WI38 (cell line): ENCODE measurements at regions not wholly inside any gene's neighbourhood (a gene's known extent, or its start where the extent isn't known, plus 50 kb on each side); places are given as distances from the start of the nearest gene placed in this dataset.
"Not testable (repeated sequence)": the region's sequence is repeated elsewhere in the genome, so short reads cannot be mapped to it uniquely, and the experiment has no call there.

Source experiments
- H3K4me3 ChIP-seq: 2 replicates; pipeline ENCODE4 v1.5.1; 2011; ENCODE audit warnings: low read depth, mild to moderate bottlenecking, control low read depth, low read length
- TF ChIP-seq, protein P1 (sequence below): IDR thresholded peaks from 2 replicates; pipeline ENCODE4 v1.5.1; 2012; ENCODE audit warnings: low read depth, mild to moderate bottlenecking, control low read depth, low read length

DNA sequence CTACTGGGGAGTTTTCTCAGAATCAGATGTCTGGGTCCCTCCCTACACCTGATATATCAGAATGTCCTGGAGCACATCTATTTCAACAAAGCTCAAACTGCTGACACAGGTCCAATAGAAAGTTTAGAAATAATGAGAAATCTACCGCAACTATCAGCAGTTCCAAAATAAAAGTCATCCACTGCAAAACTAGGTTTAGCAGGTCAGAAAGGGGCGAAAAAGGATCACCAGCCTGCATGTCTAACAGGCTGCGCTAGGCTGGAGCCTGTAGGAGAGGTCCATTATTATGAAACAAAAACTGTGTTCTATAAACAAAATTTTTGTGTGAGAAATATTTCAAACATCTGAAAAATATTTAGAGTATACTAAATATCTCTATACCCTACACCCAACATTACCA lies 84.1 kb upstream of the RNF38 start:
- TF ChIP-seq, protein P1, sequence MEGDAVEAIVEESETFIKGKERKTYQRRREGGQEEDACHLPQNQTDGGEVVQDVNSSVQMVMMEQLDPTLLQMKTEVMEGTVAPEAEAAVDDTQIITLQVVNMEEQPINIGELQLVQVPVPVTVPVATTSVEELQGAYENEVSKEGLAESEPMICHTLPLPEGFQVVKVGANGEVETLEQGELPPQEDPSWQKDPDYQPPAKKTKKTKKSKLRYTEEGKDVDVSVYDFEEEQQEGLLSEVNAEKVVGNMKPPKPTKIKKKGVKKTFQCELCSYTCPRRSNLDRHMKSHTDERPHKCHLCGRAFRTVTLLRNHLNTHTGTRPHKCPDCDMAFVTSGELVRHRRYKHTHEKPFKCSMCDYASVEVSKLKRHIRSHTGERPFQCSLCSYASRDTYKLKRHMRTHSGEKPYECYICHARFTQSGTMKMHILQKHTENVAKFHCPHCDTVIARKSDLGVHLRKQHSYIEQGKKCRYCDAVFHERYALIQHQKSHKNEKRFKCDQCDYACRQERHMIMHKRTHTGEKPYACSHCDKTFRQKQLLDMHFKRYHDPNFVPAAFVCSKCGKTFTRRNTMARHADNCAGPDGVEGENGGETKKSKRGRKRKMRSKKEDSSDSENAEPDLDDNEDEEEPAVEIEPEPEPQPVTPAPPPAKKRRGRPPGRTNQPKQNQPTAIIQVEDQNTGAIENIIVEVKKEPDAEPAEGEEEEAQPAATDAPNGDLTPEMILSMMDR = no peak
- H3K4me3 ChIP-seq = no peak overlapping the region

DNA sequence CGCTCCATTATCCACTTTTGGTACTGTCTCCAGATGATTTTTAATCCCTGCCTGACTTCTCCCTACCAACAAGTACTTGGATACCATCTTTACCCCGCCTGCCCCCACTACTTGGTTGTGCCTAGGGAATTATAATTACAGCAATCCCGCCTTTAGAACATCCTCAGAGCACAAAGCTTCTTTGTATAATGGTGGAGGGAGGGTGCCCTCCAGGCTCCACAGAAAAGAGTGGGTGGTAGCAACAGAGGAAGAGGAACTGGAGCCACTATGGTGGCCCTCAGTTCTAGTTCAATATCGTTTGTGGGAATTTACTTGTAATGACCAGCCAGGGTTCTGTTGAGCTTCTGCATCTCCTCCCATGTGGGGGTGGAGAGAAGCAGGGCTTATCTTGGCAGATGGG lies 79.0 kb upstream of the RNF38 start:
- TF ChIP-seq, protein P1 = no peak
- no peak overlapping the region for H3K4me3 ChIP-seq

DNA sequence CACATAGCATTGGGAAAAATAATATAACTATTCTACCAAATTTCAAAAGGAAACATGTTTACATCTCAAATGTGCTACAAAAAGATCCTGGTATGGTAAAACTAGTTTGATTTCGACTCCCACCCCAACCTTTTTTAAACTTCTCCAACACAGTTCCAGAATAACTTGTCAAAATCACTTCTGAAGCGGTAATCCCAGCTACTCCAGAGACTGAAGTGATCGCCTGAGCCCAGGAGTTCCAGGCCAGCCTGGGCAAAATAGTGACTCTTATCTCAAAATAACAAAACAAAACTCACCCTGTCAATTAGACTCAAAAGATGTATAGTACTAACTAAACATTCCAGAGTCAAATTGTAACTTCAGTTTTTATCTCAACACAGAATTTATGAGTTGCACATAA lies 71.3 kb upstream of the RNF38 start:
- TF ChIP-seq, protein P1 = no peak
- H3K4me3 ChIP-seq = peak overlapping the region; percentile 55; the same call in 1 of the 2 replicates

DNA sequence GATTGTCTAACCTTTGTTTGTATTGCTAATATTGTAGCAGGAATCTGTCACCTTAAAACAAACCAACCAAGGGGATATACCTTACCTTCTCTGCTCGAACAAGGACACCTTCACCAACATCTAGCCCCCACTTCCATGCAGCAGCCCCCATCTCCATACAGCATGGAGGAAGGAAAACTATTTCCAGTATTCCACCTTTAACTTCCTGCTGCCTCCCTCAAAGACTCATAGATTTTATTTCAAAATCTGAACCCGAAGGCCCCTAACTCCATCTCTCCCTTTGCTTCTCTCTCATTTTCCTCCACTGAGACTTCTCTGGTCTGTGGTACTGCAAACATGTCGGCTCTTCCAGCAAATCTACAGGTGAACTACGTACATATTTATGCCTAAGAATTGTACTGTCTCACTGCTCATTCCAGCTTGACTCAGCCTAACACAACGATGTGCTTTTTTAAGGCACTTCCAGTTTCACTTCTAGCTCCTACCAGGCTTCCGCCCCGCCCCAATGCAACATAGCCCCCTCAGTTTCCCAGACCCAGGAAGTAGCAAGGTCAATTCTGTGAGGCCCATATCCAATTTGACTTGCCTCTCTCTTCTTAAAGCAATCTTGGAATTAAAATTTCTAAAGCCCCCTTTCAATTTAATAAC lies 70.7 kb upstream of the RNF38 start:
- H3K4me3 ChIP-seq = peak overlapping the region; percentile 55
- TF ChIP-seq, protein P1 = no peak

DNA sequence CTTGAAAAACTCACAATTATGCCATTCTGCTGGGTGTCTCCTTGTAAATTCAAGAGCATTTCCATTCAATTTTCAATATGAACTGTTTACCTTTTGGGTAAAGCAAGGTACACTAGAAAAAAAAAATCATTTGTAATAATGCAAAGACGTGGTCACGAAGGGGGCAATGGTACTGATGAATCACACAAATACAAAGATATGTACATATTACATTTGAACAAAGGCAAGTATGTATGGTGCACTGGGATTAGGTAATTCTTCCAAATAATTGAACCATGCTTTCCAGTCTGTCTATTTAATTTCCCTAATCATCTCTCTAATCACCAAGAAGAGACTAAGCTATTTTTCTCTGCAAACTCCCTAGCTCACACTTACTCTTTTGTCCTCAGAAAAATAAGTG lies 63.4 kb upstream of the RNF38 start:
- TF ChIP-seq, protein P1 = no peak
- no peak overlapping the region for H3K4me3 ChIP-seq

DNA sequence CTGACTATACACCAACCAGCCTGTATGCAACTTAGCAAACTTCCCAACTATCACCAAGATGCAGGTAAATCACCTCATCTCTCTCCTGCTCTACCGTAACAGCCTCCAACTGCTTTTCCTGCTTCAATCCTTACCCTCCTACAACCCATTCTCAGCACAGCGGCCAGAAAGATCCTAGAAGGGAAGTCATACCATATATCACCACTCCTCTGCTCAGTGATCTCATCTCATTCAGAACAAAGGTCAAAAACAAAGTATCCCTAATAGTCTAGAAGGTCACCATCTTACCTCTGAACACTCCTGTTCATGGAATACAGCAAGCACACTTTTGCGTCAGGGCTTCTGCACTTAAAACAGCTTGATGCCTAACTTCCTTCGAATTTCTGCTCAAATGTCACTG lies 62.2 kb upstream of the RNF38 start:
- TF ChIP-seq, protein P1 = no peak
- no peak overlapping the region for H3K4me3 ChIP-seq

DNA sequence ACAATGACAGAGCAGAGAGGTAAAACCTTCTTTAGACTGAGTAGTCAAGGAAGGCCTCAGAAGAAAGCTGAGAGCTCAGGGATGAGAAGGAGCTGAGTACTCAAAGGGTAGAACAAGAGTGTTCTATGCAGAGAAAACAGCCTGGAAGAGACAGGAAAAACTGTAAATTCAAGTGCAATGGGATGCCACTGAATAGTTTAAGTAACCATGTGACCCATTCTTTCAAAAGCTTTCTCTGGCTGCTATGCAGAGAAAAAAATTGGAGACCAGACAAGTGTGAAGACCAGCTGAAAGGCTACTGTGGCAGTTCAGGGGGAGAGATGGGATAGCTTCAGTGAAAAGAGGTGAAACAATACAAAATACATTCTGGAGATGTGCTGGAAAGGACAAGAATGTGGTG lies 61.3 kb upstream of the RNF38 start:
- no peak overlapping the region for H3K4me3 ChIP-seq
- TF ChIP-seq, protein P1 = no peak

DNA sequence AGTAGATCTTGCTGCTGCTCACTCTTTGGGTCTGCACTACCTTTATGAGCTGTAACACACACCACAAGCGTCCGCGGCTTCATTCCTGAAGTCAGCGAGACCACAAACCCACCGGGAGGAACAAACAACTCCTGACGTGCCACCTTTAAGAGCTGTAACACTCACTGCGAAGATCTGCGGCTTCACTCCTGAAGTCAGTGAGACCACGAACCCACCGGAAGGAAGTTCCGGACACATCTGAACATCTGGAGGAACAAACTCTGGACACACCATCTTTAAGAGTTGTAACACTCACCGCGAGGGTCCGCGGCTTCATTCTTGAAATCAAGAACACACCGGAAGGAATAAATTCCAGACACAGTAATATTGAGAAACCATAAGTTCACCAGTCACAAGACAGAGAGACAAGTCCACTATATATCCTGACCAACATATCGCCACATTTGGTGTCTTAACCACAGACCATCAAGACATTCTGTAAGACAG lies 58.4 kb upstream of the RNF38 start:
- not testable (repeated sequence) for H3K4me3 ChIP-seq
